ENCODE measurements at regions not wholly inside any gene's neighbourhood (a gene's known extent, or its start where the extent isn't known, plus 50 kb on each side); places are given as distances from the start of the nearest gene placed in this dataset.

GRCh38 chr3:74763830-74764229, 149.4 kb upstream of the CNTN3 start:
- no peak overlapping the region for H3K4me3 ChIP-seq (ENCODE audit: low read length)
- DNase-seq (ENCODE audit: low read depth) = no peak
- TF ChIP-seq, protein P1, sequence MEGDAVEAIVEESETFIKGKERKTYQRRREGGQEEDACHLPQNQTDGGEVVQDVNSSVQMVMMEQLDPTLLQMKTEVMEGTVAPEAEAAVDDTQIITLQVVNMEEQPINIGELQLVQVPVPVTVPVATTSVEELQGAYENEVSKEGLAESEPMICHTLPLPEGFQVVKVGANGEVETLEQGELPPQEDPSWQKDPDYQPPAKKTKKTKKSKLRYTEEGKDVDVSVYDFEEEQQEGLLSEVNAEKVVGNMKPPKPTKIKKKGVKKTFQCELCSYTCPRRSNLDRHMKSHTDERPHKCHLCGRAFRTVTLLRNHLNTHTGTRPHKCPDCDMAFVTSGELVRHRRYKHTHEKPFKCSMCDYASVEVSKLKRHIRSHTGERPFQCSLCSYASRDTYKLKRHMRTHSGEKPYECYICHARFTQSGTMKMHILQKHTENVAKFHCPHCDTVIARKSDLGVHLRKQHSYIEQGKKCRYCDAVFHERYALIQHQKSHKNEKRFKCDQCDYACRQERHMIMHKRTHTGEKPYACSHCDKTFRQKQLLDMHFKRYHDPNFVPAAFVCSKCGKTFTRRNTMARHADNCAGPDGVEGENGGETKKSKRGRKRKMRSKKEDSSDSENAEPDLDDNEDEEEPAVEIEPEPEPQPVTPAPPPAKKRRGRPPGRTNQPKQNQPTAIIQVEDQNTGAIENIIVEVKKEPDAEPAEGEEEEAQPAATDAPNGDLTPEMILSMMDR (conservative IDR thresholded peaks at IDR 0.05; ENCODE audit: low read length) = no peak

GRCh38 chr3:74756674-74757073, 142.2 kb upstream of the CNTN3 start:
- H3K4me3 ChIP-seq (ENCODE audit: low read length) = no peak overlapping the region
- TF ChIP-seq, protein P1 (conservative IDR thresholded peaks at IDR 0.05; ENCODE audit: low read length) = no peak
- DNase-seq (ENCODE audit: low read depth) = no peak

DNA sequence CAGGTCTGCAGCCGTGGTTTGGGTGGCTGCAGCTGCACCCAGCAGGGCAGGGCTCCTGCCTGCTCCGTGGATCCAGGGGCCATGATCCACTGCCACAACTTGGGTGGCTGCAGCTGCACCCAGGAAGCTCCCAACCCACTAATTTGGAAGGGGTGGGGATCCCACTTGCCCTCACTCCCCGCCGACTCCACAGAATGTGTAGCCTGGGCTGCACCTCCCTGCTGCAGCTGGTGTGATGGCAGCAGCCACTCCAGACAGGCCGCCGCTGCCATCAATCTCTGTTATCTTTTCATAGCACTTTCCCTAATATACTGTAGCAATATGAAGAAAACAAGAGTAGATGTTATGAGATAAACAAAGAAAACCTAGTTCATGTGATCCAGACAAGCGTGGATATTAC, 137.8 kb upstream of the CNTN3 start:
- H3K4me3 ChIP-seq (ENCODE audit: low read length) = no peak overlapping the region
- DNase-seq (ENCODE audit: low read depth) = no peak
- TF ChIP-seq, protein P1 (conservative IDR thresholded peaks at IDR 0.05; ENCODE audit: low read length) = no peak

DNA sequence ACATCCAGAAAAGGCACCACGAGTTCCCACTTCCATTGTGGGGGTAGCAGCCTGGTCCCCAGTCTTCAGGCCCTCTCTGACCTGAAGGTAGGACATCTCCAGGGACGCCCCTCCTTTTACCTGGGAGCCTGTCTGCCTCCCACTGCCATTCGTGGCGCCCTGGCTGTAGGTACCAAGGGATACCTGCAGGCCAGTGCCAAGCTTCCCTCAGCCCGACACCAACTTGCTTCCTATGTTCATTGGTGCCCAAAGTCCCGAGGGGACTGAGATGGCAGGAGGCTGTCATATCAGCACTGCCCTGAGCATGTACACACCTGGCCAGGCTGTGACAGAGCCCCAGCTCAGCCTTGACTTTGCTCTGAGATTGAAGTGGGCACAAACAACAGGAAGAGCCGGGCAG, 137.3 kb upstream of the CNTN3 start:
- DNase-seq (ENCODE audit: low read depth) = no peak
- TF ChIP-seq, protein P1 (conservative IDR thresholded peaks at IDR 0.05; ENCODE audit: low read length) = no peak
- H3K4me3 ChIP-seq (ENCODE audit: low read length) = no peak overlapping the region

- TF ChIP-seq, protein P1 (conservative IDR thresholded peaks at IDR 0.05; ENCODE audit: low read length) = no peak
- no peak for DNase-seq (ENCODE audit: low read depth)
- H3K4me3 ChIP-seq (ENCODE audit: low read length) = no peak overlapping the region
Observed at GRCh38 chr3:74750901-74751300, 136.4 kb upstream of the CNTN3 start.

GRCh38 chr3:74739242-74739641, 124.8 kb upstream of the CNTN3 start:
- no peak for DNase-seq (ENCODE audit: low read depth)
- TF ChIP-seq, protein P1 (conservative IDR thresholded peaks at IDR 0.05; ENCODE audit: low read length) = no peak
- H3K4me3 ChIP-seq (ENCODE audit: low read length) = no peak overlapping the region

- no peak for DNase-seq (ENCODE audit: low read depth)
- H3K4me3 ChIP-seq (ENCODE audit: low read length) = no peak overlapping the region
- TF ChIP-seq, protein P1 (conservative IDR thresholded peaks at IDR 0.05; ENCODE audit: low read length) = no peak
Observed at GRCh38 chr3:74722211-74722610, 107.8 kb upstream of the CNTN3 start.

Measured in AG10803 (cell line).